ENCODE measurements at regions not wholly inside any gene's neighbourhood (a gene's known extent, or its start where the extent isn't known, plus 50 kb on each side); places are given as distances from the start of the nearest gene placed in this dataset.

GRCh38 chr1:192418552-192419285 is 101.9 kb downstream of the RGS21 start:
- no peak overlapping the region for H3K27ac Mint-ChIP-seq
- H3K4me1 Mint-ChIP-seq (ENCODE audit: low read depth in 2 of 2): no peaks in the 10 kb centered on the region
- H3K9me3 Mint-ChIP-seq: no peaks in the 10 kb centered on the region
- no peak for ATAC-seq
- DNase-seq (ENCODE audit: low spot score): no peak
- no peak overlapping the region for H3K4me3 Mint-ChIP-seq
- H3K36me3 Mint-ChIP-seq: no peaks in the 10 kb centered on the region
- H3K27me3 Mint-ChIP-seq: no peaks in the 10 kb centered on the region

GRCh38 chr1:192430644-192431043 is 113.9 kb downstream of the RGS21 start:
- Mint-ChIP-seq H3K9me3 (no peaks in the 10 kb centered on the region), H3K27ac (no peak overlapping the region), H3K4me1 (ENCODE audit: low read depth in 2 of 2) (no peaks in the 10 kb centered on the region), H3K27me3 (no peaks in the 10 kb centered on the region), H3K4me3 (no peak overlapping the region), H3K36me3 (no peaks in the 10 kb centered on the region)
- DNase-seq (ENCODE audit: low spot score): no peak
- no peak for ATAC-seq

GRCh38 chr1:192435704-192436103 is 118.9 kb downstream of the RGS21 start:
- Mint-ChIP-seq H3K36me3 (no peaks in the 10 kb centered on the region), H3K4me3 (no peak overlapping the region), H3K27ac (no peak overlapping the region), H3K4me1 (ENCODE audit: low read depth in 2 of 2) (no peaks in the 10 kb centered on the region), H3K9me3 (no peaks in the 10 kb centered on the region), H3K27me3 (peaks cover 1 to 3% of the 10 kb centered on the region in 2 donors)
- ATAC-seq: no peak
- DNase-seq (ENCODE audit: low spot score): no peak

GRCh38 chr1:192436441-192437078 is 119.8 kb downstream of the RGS21 start:
- DNase-seq (ENCODE audit: low spot score) (no peak), ATAC-seq (no peak)
- Mint-ChIP-seq H3K36me3 (no peaks in the 10 kb centered on the region), H3K4me3 (no peak overlapping the region), H3K27ac (no peak overlapping the region), H3K9me3 (no peaks in the 10 kb centered on the region), H3K4me1 (ENCODE audit: low read depth in 2 of 2) (no peaks in the 10 kb centered on the region), H3K27me3 (peaks cover 4 to 11% of the 10 kb centered on the region in 2 donors)

GRCh38 chr1:192438737-192439136 is 121.9 kb downstream of the RGS21 start:
- H3K36me3 Mint-ChIP-seq: no peaks in the 10 kb centered on the region
- no peak for ATAC-seq
- DNase-seq (ENCODE audit: low spot score): no peak
- H3K27ac Mint-ChIP-seq: no peak overlapping the region
- H3K4me3 Mint-ChIP-seq: no peak overlapping the region
- H3K27me3 Mint-ChIP-seq: peaks cover 4 to 11% of the 10 kb centered on the region in 2 donors
- no peaks in the 10 kb centered on the region for H3K9me3 Mint-ChIP-seq
- no peaks in the 10 kb centered on the region for H3K4me1 Mint-ChIP-seq (ENCODE audit: low read depth in 2 of 2)

GRCh38 chr1:192439373-192440025 is 122.7 kb downstream of the RGS21 start:
- Mint-ChIP-seq H3K27me3 (peaks cover 4 to 11% of the 10 kb centered on the region in 2 donors), H3K9me3 (no peaks in the 10 kb centered on the region), H3K27ac (no peak overlapping the region), H3K36me3 (no peaks in the 10 kb centered on the region), H3K4me3 (no peak overlapping the region), H3K4me1 (ENCODE audit: low read depth in 2 of 2) (no peaks in the 10 kb centered on the region)
- DNase-seq (ENCODE audit: low spot score) (no peak), ATAC-seq (no peak)

GRCh38 chr1:192441492-192441891 is 124.7 kb downstream of the RGS21 start:
- H3K4me3 Mint-ChIP-seq: no peak overlapping the region
- no peaks in the 10 kb centered on the region for H3K9me3 Mint-ChIP-seq
- no peaks in the 10 kb centered on the region for H3K36me3 Mint-ChIP-seq
- ATAC-seq (no peak), DNase-seq (ENCODE audit: low spot score) (no peak)
- peaks cover 4 to 11% of the 10 kb centered on the region in 2 donors for H3K27me3 Mint-ChIP-seq
- no peak overlapping the region for H3K27ac Mint-ChIP-seq
- no peaks in the 10 kb centered on the region for H3K4me1 Mint-ChIP-seq (ENCODE audit: low read depth in 2 of 2)

- DNase-seq (ENCODE audit: low spot score) (no peak), ATAC-seq (no peak)
- H3K27ac Mint-ChIP-seq: no peak overlapping the region
- H3K36me3 Mint-ChIP-seq: no peaks in the 10 kb centered on the region
- peaks cover 7 to 18% of the 10 kb centered on the region in 2 donors for H3K27me3 Mint-ChIP-seq
- no peak overlapping the region for H3K4me3 Mint-ChIP-seq
- no peaks in the 10 kb centered on the region for H3K4me1 Mint-ChIP-seq (ENCODE audit: low read depth in 2 of 2)
- H3K9me3 Mint-ChIP-seq: no peaks in the 10 kb centered on the region
Observed at GRCh38 chr1:192442736-192443135, 125.9 kb downstream of the RGS21 start.

GRCh38 chr1:192443616-192444015 is 126.8 kb downstream of the RGS21 start:
- ATAC-seq: no peak
- Mint-ChIP-seq H3K4me1 (ENCODE audit: low read depth in 2 of 2) (no peaks in the 10 kb centered on the region), H3K36me3 (no peaks in the 10 kb centered on the region)

GRCh38 chr1:192445241-192445640 is 128.4 kb downstream of the RGS21 start:
- no peak overlapping the region for H3K27ac Mint-ChIP-seq
- H3K9me3 Mint-ChIP-seq: no peaks in the 10 kb centered on the region
- no peak for ATAC-seq
- no peak for DNase-seq (ENCODE audit: low spot score)
- peaks cover 11 to 42% of the 10 kb centered on the region in 2 donors for H3K27me3 Mint-ChIP-seq
- no peak overlapping the region for H3K4me3 Mint-ChIP-seq
- H3K4me1 Mint-ChIP-seq (ENCODE audit: low read depth in 2 of 2): no peaks in the 10 kb centered on the region
- H3K36me3 Mint-ChIP-seq: no peaks in the 10 kb centered on the region

More at GRCh38 chr1:192443616-192444015, 126.8 kb downstream of the RGS21 start:
- Mint-ChIP-seq H3K4me3 (no peak overlapping the region), H3K27ac (no peak overlapping the region), H3K9me3 (no peaks in the 10 kb centered on the region), H3K27me3 (peaks cover 7 to 25% of the 10 kb centered on the region in 2 donors)
- no peak for DNase-seq (ENCODE audit: low spot score)

- Mint-ChIP-seq H3K4me1 (ENCODE audit: low read depth in 2 of 2) (no peaks in the 10 kb centered on the region), H3K4me3 (no peak overlapping the region), H3K27ac (no peak overlapping the region), H3K9me3 (no peaks in the 10 kb centered on the region), H3K27me3 (peaks cover 10 to 43% of the 10 kb centered on the region in 2 donors), H3K36me3 (no peaks in the 10 kb centered on the region)
- DNase-seq (ENCODE audit: low spot score) (peak; percentile 63), ATAC-seq (no peak)
Observed at GRCh38 chr1:192445839-192446489, 129.2 kb downstream of the RGS21 start.

- Mint-ChIP-seq H3K27ac (no peak overlapping the region), H3K36me3 (no peaks in the 10 kb centered on the region), H3K27me3 (peaks cover 10 to 41% of the 10 kb centered on the region in 2 donors), H3K9me3 (no peaks in the 10 kb centered on the region), H3K4me3 (no peak overlapping the region), H3K4me1 (ENCODE audit: low read depth in 2 of 2) (no peaks in the 10 kb centered on the region)
- no peak for DNase-seq (ENCODE audit: low spot score)
- no peak for ATAC-seq
Observed at GRCh38 chr1:192448026-192448578, 127.5 kb upstream of the RGS1 start.

- Mint-ChIP-seq H3K9me3 (no peaks in the 10 kb centered on the region), H3K36me3 (no peaks in the 10 kb centered on the region), H3K27me3 (peaks cover 15 to 50% of the 10 kb centered on the region in 2 donors), H3K4me1 (ENCODE audit: low read depth in 2 of 2) (no peaks in the 10 kb centered on the region), H3K4me3 (no peak overlapping the region), H3K27ac (no peak overlapping the region)
- DNase-seq (ENCODE audit: low spot score) (no peak), ATAC-seq (no peak)
Observed at GRCh38 chr1:192453360-192453992, 122.1 kb upstream of the RGS1 start.

All from natural killer cell treated with Interleukin-12 subunit alpha and Interleukin-12 subunit beta and Interleukin-15 and Interleukin-18, amount 100 ng/mL, for 72 hours (primary cell).